HG02943 (cell line): ENCODE measurements at regions not wholly inside any gene's neighbourhood (a gene's known extent, or its start where the extent isn't known, plus 50 kb on each side); places are given as distances from the start of the nearest gene placed in this dataset.
"Not testable (repeated sequence)": the region's sequence is repeated elsewhere in the genome, so short reads cannot be mapped to it uniquely, and the experiment has no call there.

Experiments
- ATAC-seq: cut with Tn5 transposase; IDR thresholded peaks from one replicate; pipeline ENCODE4 v1.9.1; 2021; ENCODE audit warnings: mild to moderate bottlenecking, low read depth, moderate library complexity; ENCODE audit not compliant: unreplicated experiment

DNA sequence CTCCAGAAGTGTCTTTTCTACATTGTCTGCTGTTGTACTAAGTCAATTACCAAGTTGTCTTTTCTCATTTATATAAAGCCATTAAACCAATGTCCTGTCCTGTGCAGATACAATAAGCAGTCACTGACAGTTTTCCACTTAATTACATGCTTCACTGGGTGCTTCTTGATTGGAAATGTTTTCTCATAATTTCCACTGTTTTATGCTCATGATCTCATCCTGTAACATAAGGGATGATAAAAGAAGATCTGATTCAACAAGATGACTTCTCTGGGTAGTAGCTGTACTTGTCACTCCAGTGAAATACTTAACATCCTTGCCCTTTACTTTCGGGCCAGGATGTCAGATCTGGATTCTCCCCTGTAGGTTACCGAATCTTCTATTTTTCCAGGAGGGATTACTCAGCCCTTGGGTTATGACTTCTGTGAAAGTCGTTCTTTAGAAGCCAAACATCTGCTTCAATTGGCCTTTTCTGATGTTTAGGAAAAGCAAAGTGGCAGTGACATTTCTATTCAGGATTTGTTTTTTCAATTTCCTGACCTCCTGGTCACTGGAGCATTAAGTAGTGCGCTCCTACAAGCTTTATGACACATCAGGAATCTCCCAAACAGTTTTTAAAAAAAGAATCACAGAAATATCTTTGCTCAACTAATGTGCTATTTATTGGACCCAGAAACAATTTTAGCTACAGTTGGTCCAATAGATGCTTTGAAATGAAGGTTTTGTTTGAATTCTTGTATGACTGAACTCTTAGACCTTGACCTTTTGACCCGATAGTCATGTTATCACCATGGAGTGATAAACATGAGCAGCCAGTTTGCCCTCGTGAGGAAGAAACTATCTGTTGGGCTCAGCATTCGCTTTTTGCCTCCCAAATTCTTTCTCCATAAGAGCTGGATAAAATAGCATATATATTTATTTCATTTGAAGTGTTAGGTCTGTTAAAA is 234.5 kb upstream of the SSTR1 start:
- ATAC-seq = no peak

DNA sequence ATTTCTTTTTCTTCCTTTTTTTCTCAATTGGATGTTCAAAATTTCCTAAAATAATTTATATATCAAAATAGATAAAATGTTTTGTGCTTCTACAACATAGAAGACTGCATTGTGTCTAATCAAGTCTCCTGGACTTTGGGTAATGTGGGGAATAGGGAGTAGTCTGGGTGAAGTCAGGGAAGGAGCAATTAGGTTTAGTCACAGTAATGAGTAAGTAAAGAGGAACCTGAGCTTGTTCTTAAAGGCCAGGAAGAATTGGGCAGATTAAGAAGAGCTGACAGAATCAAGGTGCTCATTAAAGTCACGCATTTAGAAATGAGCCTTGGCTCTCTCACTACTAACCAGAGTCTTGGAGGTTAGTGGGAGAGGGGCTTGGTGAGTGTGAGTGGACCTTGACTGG is 233.3 kb upstream of the SSTR1 start:
- no peak for ATAC-seq

DNA sequence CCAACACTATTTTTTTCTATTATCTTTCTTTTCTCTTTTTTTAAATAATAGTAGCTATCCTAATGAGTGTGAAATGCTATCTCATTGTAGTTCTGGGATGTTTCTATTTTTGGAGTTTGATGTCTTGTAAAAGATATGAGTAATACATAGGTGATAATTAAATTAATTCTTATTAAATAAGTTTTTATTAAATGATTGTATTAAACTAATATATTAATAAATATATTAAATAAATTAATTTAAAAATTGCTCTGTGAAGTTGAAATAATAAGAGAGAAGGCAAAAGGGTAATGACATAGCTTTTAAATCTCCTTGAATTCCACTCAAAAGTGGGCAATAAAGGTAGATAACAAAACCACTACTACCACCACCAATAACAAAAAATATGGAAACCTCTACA is 230.2 kb upstream of the SSTR1 start:
- no peak for ATAC-seq

DNA sequence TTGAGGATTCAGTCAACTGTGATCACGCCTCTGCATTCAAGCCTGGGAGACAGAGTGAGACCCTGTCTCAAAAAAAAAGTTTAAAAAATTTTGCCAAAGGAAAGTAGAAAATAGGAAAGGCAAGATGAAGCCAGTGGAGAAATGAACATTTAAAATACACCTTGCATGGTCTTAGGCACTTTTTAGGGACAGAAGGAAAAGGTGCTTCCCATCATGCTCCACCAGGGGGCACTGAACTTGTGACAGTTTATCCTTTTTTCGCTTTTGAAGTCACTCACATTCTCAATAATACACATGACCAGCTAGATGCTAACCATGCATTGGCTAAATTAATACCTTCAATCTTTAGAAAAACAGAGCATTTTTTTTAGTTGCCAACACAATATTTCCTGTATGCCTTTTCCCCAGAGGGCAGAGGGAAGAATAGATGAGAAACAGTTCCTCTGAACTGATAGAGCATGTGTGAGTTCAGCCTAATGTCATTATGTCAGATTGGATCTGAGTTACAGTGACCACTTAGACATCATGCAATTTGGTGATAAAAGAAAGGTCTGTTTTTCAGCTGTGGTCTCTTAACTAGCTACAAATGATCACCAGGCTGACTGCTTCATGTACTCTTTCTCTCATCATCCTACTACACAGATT is 221.8 kb upstream of the SSTR1 start:
- no peak for ATAC-seq

DNA sequence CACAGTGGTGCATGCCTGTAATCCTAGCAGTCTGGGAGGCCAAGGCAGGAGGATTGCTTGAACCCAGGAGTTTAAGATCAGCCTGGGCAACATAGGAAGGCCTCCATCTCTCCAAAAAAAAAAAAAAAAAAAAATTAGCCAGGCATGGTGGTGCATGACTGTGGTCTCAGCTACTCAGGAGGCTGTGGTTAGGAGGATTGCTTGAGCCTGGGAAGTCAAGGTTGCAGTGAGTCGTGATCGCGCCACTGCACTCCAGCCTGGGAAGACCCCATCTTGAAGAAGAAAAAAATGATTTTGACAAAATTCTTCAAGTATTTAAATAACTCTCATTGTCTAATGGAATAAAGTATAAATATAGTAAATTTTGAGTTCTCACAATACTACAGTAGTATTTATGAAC is 219.2 kb upstream of the SSTR1 start:
- ATAC-seq = no peak

DNA sequence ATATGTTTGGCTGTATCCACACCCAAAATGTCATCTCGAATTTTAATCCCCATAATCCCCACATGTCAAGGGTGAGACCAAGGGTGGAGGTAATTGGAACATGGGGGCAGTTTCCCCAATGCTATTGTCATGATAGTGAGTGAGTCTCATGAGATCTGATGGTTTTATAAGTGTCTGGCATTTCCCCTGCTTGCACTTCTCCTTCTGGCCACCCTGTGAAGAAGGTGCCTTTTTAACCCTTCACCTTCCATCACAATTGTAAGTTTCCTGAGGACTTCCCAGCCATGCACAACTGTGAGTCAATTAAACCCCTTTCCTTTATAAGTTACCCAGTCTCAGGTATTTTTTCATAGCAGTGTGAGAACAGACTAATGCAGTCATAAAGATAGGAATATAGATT is 216.7 kb upstream of the SSTR1 start:
- no peak for ATAC-seq

DNA sequence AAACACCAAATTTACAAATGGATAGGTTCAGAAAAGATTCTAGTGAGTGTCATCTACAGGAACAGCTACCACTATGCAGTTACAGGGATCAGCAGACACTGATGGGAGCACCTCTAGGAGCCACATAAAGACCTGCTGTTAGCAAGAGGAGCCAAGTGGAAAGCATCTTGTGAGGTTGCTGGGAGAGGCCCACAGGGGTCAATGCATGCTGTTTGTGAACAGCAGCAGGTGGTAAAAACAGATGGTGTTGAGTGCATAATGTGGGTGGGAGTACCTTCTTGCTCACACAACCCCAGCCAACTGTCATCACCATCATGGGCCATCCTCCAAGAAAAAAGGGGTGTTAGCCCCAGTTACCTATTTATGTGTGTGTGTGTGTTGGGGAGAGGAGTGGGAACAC is 215.2 kb upstream of the SSTR1 start:
- ATAC-seq = no peak

DNA sequence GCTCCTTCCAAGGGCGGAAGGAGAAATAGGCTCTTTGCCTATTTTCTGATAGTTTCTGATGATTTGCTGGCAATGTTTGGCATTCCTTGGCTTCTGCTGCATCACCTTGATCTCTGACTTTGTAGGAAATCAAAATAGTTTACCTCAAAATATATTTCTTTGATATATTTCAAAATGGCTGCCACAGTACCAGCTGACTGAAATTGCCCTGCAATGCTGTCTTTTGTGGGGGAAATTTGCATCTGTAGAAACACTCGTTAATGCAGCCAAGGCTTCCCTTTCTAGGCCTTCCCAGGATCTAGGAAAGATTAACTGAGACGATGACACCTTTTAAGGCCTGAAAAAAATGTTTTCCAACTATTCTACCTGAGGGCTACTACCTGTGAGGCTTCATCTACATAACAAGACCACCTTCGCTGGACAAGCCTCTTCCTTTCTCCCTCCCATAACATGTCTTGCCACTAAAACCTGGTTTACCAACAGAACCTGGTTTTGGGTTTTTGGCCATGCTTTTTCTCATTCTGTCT is 212.8 kb upstream of the SSTR1 start:
- ATAC-seq = no peak

DNA sequence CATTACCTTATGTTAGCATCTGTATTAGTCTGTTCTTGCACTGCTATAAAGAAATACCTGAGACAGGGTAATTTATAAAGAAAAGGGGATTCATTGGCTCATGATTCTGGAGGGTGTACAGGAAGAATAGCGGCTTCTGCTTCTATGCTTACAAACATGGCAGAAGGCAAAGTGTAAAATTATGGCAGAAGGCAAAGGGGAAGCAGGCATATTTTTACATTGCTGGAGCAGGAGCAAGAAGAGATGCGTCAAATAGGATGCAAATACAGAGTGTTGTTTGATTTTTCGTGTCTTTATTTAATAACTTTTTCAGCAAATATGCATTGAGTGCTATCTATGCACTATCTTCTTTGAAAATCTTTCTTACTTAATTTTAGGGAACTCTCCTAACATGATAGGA is 210.7 kb upstream of the SSTR1 start:
- no peak for ATAC-seq

DNA sequence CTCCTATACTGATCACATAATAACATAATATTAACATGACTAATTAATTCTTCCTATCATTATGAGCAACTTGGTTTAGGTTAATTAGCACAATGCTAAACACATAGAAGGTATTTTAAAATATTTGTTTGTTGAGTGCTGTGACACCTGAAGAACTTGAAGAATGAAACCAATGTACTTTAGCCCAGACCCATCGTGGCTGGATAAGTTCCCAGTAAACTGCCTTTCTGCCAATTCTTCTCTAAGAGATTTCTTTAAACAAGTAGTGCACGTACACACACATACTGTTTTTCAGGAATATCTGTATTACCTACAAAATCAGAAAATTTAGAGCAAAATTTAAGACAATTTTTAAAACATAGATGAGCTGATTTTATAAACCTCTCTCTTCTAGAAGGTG is 207.4 kb upstream of the SSTR1 start:
- no peak for ATAC-seq

DNA sequence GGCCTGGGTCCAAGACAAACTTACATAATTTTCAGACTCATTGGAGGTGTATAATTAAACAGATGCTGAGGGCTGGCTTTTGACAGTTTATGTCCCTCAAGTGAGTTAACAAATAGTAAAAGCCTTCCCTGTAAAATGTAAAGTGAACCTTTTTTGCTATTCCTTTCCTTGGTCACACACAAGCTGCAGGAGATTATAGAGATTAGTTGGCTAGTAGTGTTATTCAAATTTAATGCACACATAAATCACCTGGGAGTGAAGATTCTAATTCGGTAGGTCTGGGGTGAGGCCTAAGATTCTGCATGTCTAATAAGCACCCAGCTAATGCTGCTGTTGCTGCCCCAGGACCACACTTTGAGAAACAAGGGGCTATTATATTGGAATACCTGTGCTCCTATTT is 206.2 kb upstream of the SSTR1 start:
- no peak for ATAC-seq

DNA sequence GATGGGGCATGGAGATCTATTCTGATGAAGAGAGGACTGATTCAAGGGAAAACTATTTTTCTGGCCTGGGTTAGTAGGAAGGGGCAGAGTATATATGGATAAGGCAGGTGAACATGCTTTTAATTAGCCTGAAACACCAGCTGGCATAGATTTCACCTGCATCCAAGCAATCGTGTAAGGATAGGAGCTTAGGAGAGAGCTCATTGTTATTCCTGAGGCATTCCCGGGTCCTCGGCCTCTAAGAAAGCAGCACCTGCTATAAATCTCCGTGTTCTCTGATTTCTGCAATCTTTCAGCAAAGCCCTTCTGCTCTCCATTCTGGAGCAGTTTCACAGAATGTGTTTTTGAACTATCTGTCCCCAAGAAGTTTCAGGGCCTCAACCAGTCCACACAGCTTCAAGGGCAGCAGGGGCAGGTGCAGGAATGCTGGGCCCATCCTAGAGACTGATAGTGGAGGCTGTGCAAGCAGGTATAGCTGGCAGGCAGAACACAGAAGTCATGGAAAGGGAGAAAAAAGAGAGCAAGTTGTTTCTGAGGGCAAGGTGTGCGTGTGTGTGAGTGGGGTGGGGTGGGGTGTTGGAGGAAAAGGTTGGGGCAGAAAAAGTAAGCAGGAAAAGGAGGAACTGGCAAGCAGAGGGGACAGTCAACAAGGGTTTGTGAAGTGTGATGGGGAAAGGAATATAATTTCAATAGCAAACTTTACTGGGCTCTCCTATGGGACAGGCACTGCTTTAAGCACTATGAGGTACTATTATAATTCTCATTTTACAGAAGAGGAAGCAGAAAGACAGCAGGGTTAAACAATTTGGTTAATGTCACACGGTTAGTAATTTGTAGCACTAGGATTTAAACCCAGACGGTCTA is 203.7 kb upstream of the SSTR1 start:
- no peak for ATAC-seq

DNA sequence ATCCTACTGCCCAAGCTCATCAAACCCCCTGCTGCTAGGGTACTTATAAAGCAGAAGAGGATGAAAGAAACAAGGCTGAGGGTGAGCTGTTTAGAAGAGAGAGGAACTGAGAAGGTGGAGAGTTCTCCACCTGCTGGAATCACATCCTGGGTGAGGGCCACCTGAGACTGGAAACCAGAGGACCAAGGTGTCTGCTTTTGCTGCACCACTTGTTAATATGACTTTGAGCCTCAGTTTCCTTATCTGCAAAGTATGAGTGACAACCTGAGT is 203.2 kb upstream of the SSTR1 start:
- no peak for ATAC-seq

DNA sequence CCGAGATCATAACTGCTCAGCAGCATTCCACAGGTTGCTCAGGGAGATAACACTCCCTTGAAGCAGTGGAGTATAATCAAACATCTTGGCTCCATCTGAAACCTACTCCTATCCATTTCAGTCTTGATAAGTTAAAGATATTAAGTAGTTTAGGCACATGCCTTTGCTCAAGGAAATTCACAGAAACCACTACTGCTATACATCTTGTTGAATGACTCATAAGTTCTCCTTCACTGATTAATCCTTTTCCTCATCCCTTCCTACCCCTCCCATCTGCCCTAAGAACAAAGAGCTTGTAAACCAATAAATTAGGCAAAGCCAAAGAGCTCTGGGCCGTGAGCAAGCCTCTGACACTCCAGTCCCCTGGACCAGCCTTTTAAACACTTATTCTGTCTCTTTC is 196.5 kb upstream of the SSTR1 start:
- not testable (repeated sequence) for ATAC-seq

DNA sequence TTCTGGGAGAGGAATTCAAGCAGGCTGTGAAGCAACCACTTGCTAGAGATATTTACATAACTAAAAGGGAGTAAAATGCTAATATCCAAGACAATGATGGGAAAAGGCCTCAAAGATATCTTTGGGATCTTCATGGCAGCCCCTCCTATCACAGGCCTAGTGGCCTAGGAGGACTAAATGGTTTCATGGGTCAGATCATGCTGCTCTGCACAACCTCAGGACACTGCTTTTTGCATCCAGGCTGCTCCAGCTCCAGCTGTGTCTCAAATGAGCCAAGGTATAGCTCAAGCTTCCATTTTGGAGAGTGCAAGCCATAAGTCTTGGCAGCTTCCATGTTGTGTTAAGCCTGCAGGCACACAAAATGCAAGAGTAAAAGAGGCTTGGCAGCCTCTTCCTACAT is 195.6 kb upstream of the SSTR1 start:
- no peak for ATAC-seq

DNA sequence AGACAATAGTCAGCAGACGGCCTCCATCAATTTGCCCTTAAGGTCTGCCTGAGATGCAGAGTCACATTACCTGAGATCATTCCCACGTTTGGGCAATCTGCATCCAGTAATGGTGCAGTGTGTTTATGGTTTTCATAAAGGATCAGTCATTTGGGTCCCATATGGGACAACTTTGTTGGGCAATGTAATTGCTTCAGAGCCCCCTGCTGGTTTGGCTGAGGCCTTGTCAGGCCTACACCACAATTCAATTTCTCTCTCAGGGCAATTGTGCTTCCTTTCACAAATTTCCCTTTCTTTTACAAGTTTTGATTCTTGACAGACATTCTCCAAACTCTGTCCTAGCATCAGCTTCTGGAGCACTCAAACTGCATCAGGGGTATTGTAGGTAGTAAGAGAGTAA is 191.2 kb upstream of the SSTR1 start:
- no peak for ATAC-seq

DNA sequence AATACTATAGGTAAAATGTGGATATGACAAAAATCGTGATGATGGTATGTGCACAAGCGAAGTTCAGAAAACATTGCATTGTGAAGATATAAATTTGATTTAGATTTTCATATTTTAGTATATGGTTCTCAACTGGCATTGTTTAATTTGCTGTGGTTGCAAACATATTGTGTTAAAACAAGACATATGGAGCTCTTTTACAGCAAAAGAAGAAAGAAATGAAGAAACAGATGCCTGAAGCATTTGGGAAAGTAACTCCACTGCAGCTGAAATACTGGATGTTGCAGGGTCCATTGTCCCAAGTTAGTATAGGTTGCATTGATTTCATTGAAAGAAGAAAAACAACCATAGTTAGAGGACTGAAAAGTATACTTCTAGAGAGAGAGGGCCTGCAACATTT is 185.8 kb upstream of the SSTR1 start:
- no peak for ATAC-seq

DNA sequence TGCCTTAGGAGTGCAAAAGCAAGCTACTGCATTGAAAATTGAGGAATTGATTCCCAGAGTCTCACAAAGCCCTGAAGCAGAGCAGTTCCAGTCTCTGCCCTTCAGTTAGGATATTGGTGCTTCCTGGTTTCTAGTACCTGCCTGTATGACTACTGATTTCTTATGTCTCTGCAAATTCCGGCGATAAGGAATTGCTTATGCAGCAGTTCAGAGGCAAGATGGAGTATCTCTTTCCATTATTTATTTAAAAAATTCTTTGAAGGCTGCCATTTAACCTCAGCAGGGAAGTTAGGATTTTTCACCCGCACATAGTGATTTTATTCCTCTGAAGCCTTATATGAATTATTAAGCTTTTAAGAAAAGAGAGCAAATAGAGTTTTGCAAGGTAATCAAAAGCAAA is 184.9 kb upstream of the SSTR1 start:
- ATAC-seq = no peak

DNA sequence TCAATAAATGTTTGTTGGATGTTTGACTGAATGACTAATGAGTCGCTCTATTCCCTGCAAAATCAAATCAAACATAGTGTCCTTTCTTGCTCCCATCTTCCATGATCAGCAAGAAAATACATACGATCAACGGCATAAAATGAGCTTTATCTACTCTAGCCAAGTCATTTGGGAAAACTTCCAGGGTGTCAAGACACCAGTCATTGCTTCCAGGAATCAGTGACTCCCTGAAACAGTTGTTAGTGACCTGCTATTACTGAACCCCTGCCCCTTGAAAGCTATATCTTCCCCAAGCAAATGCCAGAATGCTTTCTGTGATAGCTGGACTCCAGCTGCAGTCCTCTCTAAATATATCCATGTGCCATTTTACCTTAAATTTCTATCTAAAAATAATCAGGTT is 169.5 kb upstream of the SSTR1 start:
- no peak for ATAC-seq

DNA sequence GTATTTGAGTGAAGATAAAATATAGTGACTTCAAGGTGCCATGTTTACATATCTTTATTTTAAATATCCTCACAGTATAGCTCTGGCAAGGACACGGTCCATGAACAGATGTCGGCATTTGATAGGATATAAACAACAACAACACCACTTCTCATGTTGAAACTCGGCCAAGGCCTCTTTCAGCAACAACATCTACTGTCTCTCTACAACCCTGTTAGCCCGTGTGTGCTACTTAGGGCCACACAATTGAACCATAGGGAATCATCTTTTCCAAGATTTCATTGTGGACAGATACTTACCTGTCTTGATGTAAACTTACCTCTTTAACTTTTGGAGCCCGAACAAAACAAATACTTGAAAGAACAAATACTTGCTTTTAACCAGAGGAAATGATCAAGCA is 168.7 kb upstream of the SSTR1 start:
- ATAC-seq = no peak

DNA sequence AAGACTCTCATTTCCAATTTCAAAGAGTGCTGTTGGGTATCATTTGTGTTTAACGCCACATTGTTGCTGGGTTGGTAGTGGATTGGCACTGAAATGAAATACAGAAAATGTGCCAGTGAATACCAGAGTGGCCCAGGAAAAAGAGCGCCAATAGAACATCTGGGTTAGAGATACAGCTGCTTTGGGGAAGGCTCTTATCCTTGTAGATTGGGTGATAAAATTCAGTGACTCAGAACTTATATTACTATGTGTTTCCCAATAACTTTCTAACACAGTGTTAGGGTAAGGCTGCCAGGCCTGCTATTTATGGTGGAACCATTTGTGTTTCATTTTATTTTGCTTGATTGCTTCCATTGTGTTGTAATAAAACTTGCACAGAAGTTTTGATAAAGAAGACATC is 168.2 kb upstream of the SSTR1 start:
- ATAC-seq = no peak
